ENCODE measurements at regions not wholly inside any gene's neighbourhood (a gene's known extent, or its start where the extent isn't known, plus 50 kb on each side); places are given as distances from the start of the nearest gene placed in this dataset.
"Not testable (repeated sequence)": the region's sequence is repeated elsewhere in the genome, so short reads cannot be mapped to it uniquely, and the experiment has no call there.

DNA sequence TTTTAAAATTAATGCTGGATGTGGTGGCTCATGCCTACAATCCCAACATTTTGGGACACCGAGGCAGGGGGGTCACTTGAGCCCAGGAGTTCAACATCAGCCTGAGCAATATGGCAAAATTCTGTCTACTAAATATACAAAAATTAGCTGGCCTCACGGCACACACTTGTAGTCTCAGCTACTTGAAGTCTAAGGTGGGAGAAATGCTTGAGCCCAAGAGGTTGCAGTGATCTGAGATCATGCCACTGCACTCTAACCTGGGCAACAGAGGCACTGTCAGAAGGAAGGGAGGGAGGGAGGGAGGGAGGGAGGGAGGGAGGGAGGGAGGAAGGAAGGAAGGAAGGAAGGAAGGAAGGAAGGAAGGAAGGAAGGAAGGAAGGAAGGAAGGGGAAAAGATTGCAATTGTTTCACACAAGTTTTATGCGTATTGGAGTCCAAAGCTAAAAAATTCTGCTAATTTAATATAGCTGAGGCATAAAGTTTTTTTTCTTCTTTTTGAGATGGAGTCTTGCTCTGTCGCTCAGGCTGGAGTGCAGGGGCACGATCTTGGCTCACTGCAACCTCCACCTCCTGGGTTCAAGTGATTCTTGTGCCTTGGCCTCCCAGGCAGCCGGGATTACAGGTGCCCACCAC is 328.8 kb downstream of the KLF12 start:
- TF ChIP-seq ZNF558 (tag by site-specific recombination; IDR thresholded peaks at IDR 0.05); CTCF (tag by site-specific recombination; IDR thresholded peaks at IDR 0.05); PRDM10 (tag by site-specific recombination; IDR thresholded peaks at IDR 0.05); ZNF335 (tag by site-specific recombination; conservative IDR thresholded peaks at IDR 0.05); ZNF473 (tag by site-specific recombination; IDR thresholded peaks at IDR 0.05); ZNF548 (tag by site-specific recombination; IDR thresholded peaks at IDR 0.05); SP7 (tag by site-specific recombination; IDR thresholded peaks at IDR 0.05); ZBTB1 (tag by site-specific recombination; IDR thresholded peaks at IDR 0.05); ZNF571 (tag by site-specific recombination; IDR thresholded peaks at IDR 0.05): not testable (repeated sequence)
- TF ChIP-seq, protein P1, sequence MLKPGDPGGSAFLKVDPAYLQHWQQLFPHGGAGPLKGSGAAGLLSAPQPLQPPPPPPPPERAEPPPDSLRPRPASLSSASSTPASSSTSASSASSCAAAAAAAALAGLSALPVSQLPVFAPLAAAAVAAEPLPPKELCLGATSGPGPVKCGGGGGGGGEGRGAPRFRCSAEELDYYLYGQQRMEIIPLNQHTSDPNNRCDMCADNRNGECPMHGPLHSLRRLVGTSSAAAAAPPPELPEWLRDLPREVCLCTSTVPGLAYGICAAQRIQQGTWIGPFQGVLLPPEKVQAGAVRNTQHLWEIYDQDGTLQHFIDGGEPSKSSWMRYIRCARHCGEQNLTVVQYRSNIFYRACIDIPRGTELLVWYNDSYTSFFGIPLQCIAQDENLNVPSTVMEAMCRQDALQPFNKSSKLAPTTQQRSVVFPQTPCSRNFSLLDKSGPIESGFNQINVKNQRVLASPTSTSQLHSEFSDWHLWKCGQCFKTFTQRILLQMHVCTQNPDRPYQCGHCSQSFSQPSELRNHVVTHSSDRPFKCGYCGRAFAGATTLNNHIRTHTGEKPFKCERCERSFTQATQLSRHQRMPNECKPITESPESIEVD (tag by site-specific recombination; IDR thresholded peaks at IDR 0.05): not testable (repeated sequence)

Measured in HEK293 (cell line).